ENCODE measurements at regions not wholly inside any gene's neighbourhood (a gene's known extent, or its start where the extent isn't known, plus 50 kb on each side); places are given as distances from the start of the nearest gene placed in this dataset.

- ChIA-PET POLR2A (no interaction called here), CTCF (no interaction called here)
- no peak for DNase-seq
- H4K20me1 ChIP-seq (ENCODE audit: insufficient read depth): no peaks in the 10 kb centered on the region
- no peaks in the 10 kb centered on the region for H3F3A ChIP-seq (replicated peaks; ENCODE audit: insufficient read depth)
- no peak overlapping the region for H3K27ac ChIP-seq (ENCODE audit: low read depth in 2 of 2, low read length in 1 of 2)
- H2AFZ ChIP-seq (ENCODE audit: low read depth): no peak overlapping the region
- no peaks in the 10 kb centered on the region for H3K79me2 ChIP-seq (ENCODE audit: insufficient read depth)
- TF ChIP-seq RXRA (IDR thresholded peaks at IDR 0.05; ENCODE audit: borderline replicate concordance, low read depth): no peak
- TF ChIP-seq JUND (IDR thresholded peaks at IDR 0.05): no peak
- TF ChIP-seq RAD21 (IDR thresholded peaks at IDR 0.05; ENCODE audit: low read length): no peak
- no peak for TF ChIP-seq SIN3A (IDR thresholded peaks at IDR 0.05; ENCODE audit: borderline replicate concordance, low read depth, low read length)
- TF ChIP-seq NFIC (IDR thresholded peaks at IDR 0.05; ENCODE audit: borderline replicate concordance): no peak
- no peak for TF ChIP-seq SMC3 (IDR thresholded peaks at IDR 0.05; ENCODE audit: low read depth, low read length)
- TF ChIP-seq TAF1 (IDR thresholded peaks at IDR 0.05; ENCODE audit: borderline replicate concordance, low read depth, low read length): no peak
- TF ChIP-seq FOXM1 (IDR thresholded peaks at IDR 0.05; ENCODE audit: low read depth): no peak
- no peak for TF ChIP-seq MXI1 (IDR thresholded peaks at IDR 0.05; ENCODE audit: low read depth, low read length)
- no peak for TF ChIP-seq CHD2 (IDR thresholded peaks at IDR 0.05; ENCODE audit: low read length, partially characterized antibody)
- WGBS (ENCODE audit: low lambda C conversion rate): 56% methylated on average over 1 of the region's 1 CpG
- no peaks in the 10 kb centered on the region for H3K9me3 ChIP-seq
- H3K9ac ChIP-seq: no peak overlapping the region
- no peaks in the 10 kb centered on the region for H3K4me1 ChIP-seq (ENCODE audit: control insufficient read depth in 1 of 2, insufficient read depth in 2 of 2, low read depth in 1 of 2, low read length in 1 of 2)
- H3K36me3 ChIP-seq (replicated peaks in 1 of 2; ENCODE audit: control insufficient read depth in 1 of 2, insufficient read depth in 2 of 2, low read length in 1 of 2): no peaks in the 10 kb centered on the region
- no peaks in the 10 kb centered on the region for H3K9me2 ChIP-seq
- H3K27me3 ChIP-seq (ENCODE audit: insufficient read depth): no peaks in the 10 kb centered on the region
- no peak overlapping the region for H3K4me3 ChIP-seq (ENCODE audit: low read depth in 2 of 2, low read length in 1 of 2)
- H3K4me2 ChIP-seq: no peak overlapping the region
These were observed 479.1 kb upstream of the ZNF717 start for GRCh38 chr3:76264496-76264895.

GRCh38 chr3:76264911-76265310 lies 479.6 kb upstream of the ZNF717 start:
- TF ChIP-seq NRF1 (IDR thresholded peaks at IDR 0.05; ENCODE audit: low read depth, low read length) (no peak), RFX5 (IDR thresholded peaks at IDR 0.05; ENCODE audit: low read length) (no peak), YY1 (IDR thresholded peaks at IDR 0.05; ENCODE audit: low read depth) (no peak), MXI1 (IDR thresholded peaks at IDR 0.05; ENCODE audit: low read depth, low read length) (no peak), JUND (IDR thresholded peaks at IDR 0.05) (no peak), EP300 (IDR thresholded peaks at IDR 0.05; ENCODE audit: borderline replicate concordance in 1 of 2, low read depth in 1 of 2, low read length in 1 of 2) (no peak), RAD21 (IDR thresholded peaks at IDR 0.05; ENCODE audit: low read length) (no peak), GABPA (IDR thresholded peaks at IDR 0.05; ENCODE audit: low read depth) (no peak), SIN3A (IDR thresholded peaks at IDR 0.05; ENCODE audit: borderline replicate concordance, low read depth, low read length) (no peak), NFIC (IDR thresholded peaks at IDR 0.05; ENCODE audit: borderline replicate concordance) (no peak), ELF1 (IDR thresholded peaks at IDR 0.05) (no peak), TAF1 (IDR thresholded peaks at IDR 0.05; ENCODE audit: borderline replicate concordance, low read depth, low read length) (no peak), MAX (IDR thresholded peaks at IDR 0.05; ENCODE audit: low read depth) (no peak), TCF12 (IDR thresholded peaks at IDR 0.05) (no peak), RCOR1 (IDR thresholded peaks at IDR 0.05; ENCODE audit: low read length) (no peak), POLR2AphosphoS5 (IDR thresholded peaks at IDR 0.05; ENCODE audit: low read depth, low read length) (no peak)
- TF ChIP-seq, protein P1, sequence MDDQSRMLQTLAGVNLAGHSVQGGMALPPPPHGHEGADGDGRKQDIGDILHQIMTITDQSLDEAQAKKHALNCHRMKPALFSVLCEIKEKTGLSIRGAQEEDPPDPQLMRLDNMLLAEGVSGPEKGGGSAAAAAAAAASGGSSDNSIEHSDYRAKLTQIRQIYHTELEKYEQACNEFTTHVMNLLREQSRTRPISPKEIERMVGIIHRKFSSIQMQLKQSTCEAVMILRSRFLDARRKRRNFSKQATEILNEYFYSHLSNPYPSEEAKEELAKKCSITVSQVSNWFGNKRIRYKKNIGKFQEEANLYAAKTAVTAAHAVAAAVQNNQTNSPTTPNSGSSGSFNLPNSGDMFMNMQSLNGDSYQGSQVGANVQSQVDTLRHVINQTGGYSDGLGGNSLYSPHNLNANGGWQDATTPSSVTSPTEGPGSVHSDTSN (IDR thresholded peaks at IDR 0.05): no peak
- TF ChIP-seq, protein P2, sequence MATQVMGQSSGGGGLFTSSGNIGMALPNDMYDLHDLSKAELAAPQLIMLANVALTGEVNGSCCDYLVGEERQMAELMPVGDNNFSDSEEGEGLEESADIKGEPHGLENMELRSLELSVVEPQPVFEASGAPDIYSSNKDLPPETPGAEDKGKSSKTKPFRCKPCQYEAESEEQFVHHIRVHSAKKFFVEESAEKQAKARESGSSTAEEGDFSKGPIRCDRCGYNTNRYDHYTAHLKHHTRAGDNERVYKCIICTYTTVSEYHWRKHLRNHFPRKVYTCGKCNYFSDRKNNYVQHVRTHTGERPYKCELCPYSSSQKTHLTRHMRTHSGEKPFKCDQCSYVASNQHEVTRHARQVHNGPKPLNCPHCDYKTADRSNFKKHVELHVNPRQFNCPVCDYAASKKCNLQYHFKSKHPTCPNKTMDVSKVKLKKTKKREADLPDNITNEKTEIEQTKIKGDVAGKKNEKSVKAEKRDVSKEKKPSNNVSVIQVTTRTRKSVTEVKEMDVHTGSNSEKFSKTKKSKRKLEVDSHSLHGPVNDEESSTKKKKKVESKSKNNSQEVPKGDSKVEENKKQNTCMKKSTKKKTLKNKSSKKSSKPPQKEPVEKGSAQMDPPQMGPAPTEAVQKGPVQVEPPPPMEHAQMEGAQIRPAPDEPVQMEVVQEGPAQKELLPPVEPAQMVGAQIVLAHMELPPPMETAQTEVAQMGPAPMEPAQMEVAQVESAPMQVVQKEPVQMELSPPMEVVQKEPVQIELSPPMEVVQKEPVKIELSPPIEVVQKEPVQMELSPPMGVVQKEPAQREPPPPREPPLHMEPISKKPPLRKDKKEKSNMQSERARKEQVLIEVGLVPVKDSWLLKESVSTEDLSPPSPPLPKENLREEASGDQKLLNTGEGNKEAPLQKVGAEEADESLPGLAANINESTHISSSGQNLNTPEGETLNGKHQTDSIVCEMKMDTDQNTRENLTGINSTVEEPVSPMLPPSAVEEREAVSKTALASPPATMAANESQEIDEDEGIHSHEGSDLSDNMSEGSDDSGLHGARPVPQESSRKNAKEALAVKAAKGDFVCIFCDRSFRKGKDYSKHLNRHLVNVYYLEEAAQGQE (IDR thresholded peaks at IDR 0.05; ENCODE audit: low read depth, low read length): no peak
- Histone ChIP-seq H3K9me3 (no peaks in the 10 kb centered on the region), H4K20me1 (ENCODE audit: insufficient read depth) (no peaks in the 10 kb centered on the region), H3K9ac (no peak overlapping the region), H3K36me3 (replicated peaks in 1 of 2; ENCODE audit: control insufficient read depth in 1 of 2, insufficient read depth in 2 of 2, low read length in 1 of 2) (no peaks in the 10 kb centered on the region), H3K9me2 (no peaks in the 10 kb centered on the region), H3K27me3 (ENCODE audit: insufficient read depth) (no peaks in the 10 kb centered on the region), H3K4me1 (ENCODE audit: control insufficient read depth in 1 of 2, insufficient read depth in 2 of 2, low read depth in 1 of 2, low read length in 1 of 2) (no peaks in the 10 kb centered on the region), H3K79me2 (ENCODE audit: insufficient read depth) (no peaks in the 10 kb centered on the region), H3F3A (replicated peaks; ENCODE audit: insufficient read depth) (no peaks in the 10 kb centered on the region), H3K27ac (ENCODE audit: low read depth in 2 of 2, low read length in 1 of 2) (no peak overlapping the region), H3K4me3 (ENCODE audit: low read depth in 2 of 2, low read length in 1 of 2) (no peak overlapping the region), H2AFZ (ENCODE audit: low read depth) (no peak overlapping the region), H3K4me2 (no peak overlapping the region)
- POLR2A ChIA-PET: no interaction called here
- CTCF ChIA-PET: no interaction called here
- no peak for DNase-seq
- 34% methylated on average over 6 of the region's 6 CpGs for WGBS (ENCODE audit: low lambda C conversion rate)
